Osteoblast (primary cell): ENCODE measurements at regions not wholly inside any gene's neighbourhood (a gene's known extent, or its start where the extent isn't known, plus 50 kb on each side); places are given as distances from the start of the nearest gene placed in this dataset.
"Not testable (repeated sequence)": the region's sequence is repeated elsewhere in the genome, so short reads cannot be mapped to it uniquely, and the experiment has no call there.

ENCODE experiments used
- DNase-seq: peaks from one replicate; pipeline ENCODE4 v3.0.0; 2011; ENCODE audit warnings: low spot score, mixed read lengths; ENCODE audit not compliant: insufficient read length; ENCODE audit errors: missing footprints
- H2AFZ ChIP-seq: 2 replicates; pipeline ENCODE4 v1.6.0; 2011; ENCODE audit warnings: mild to moderate bottlenecking, low read length
- H3K27ac ChIP-seq: 2 replicates; pipeline ENCODE4 v1.5.1; 2011; ENCODE audit warnings: mild to moderate bottlenecking, low read depth, low read length, moderate library complexity
- H3K27me3 ChIP-seq: 2 replicates; pipeline ENCODE4 v1.6.0; 2012; ENCODE audit warnings: mild to moderate bottlenecking, control low read depth, inconsistent platforms, low read length, moderate library complexity; ENCODE audit not compliant: insufficient read depth
- H3K36me3 ChIP-seq: 2 replicates; pipeline ENCODE4 v1.5.1; 2011; ENCODE audit warnings: mild to moderate bottlenecking, low read length, control low read depth, moderate library complexity; ENCODE audit not compliant: insufficient read depth
- H3K4me1 ChIP-seq: 2 replicates; pipeline ENCODE4 v1.5.1; 2011; ENCODE audit warnings: mild to moderate bottlenecking, low read length, control low read depth, moderate library complexity; ENCODE audit not compliant: insufficient read depth
- H3K4me2 ChIP-seq: 2 replicates; pipeline ENCODE4 v1.6.0; 2011; ENCODE audit warnings: mild to moderate bottlenecking, low read length; ENCODE audit not compliant: insufficient read depth
- H3K4me3 ChIP-seq: fragments of 200-600 bp; sonication (generic); 3 replicates; pipeline ENCODE4 v1.5.1; 2012; ENCODE audit warnings: mild to moderate bottlenecking, low read length, inconsistent platforms; ENCODE audit not compliant: insufficient read depth
- H3K79me2 ChIP-seq: 2 replicates; pipeline ENCODE4 v1.6.0; 2012; ENCODE audit warnings: mild to moderate bottlenecking, low read length, control low read depth, inconsistent platforms; ENCODE audit not compliant: insufficient read depth
- H3K9me3 ChIP-seq: 2 replicates; pipeline ENCODE4 v1.5.1; 2011; ENCODE audit warnings: low read depth, low read length, control low read depth
- H4K20me1 ChIP-seq: 2 replicates; pipeline ENCODE4 v1.6.0; 2012; ENCODE audit warnings: mild to moderate bottlenecking, low read length, control low read depth; ENCODE audit not compliant: insufficient read depth
- CTCF ChIP-seq: IDR thresholded peaks from 2 replicates; pipeline ENCODE4 v1.5.1; 2011; ENCODE audit warnings: mild to moderate bottlenecking, low read depth, low read length, moderate library complexity; ENCODE audit errors: extremely low read depth

GRCh38 chr3:82595530-82595929 is 834.1 kb upstream of the GBE1 start:
- no peak for DNase-seq
- Histone ChIP-seq H3K27ac (no peak overlapping the region), H3K36me3 (no peaks in the 10 kb centered on the region), H3K4me3 (no peak overlapping the region), H2AFZ (no peak overlapping the region), H3K27me3 (no peaks in the 10 kb centered on the region), H3K4me1 (no peaks in the 10 kb centered on the region), H3K4me2 (no peak overlapping the region), H4K20me1 (no peaks in the 10 kb centered on the region), H3K79me2 (no peaks in the 10 kb centered on the region), H3K9me3 (no peaks in the 10 kb centered on the region)
- TF ChIP-seq CTCF = no peak

GRCh38 chr3:82587174-82587573 is 825.7 kb upstream of the GBE1 start:
- no peaks in the 10 kb centered on the region for H3K27me3 ChIP-seq
- H2AFZ ChIP-seq = no peak overlapping the region
- no peak overlapping the region for H3K4me2 ChIP-seq
- H3K9me3 ChIP-seq = no peaks in the 10 kb centered on the region
- no peak for TF ChIP-seq CTCF
- H3K27ac ChIP-seq = no peak overlapping the region
- H3K79me2 ChIP-seq = no peaks in the 10 kb centered on the region
- DNase-seq = no peak
- no peaks in the 10 kb centered on the region for H3K4me1 ChIP-seq
- no peaks in the 10 kb centered on the region for H3K36me3 ChIP-seq
- no peak overlapping the region for H3K4me3 ChIP-seq
- H4K20me1 ChIP-seq = no peaks in the 10 kb centered on the region

- no peak for TF ChIP-seq CTCF
- DNase-seq = no peak
- Histone ChIP-seq H3K36me3 (no peaks in the 10 kb centered on the region), H3K27me3 (no peaks in the 10 kb centered on the region), H4K20me1 (no peaks in the 10 kb centered on the region), H3K79me2 (no peaks in the 10 kb centered on the region), H3K4me1 (no peaks in the 10 kb centered on the region), H2AFZ (no peak overlapping the region), H3K4me2 (no peak overlapping the region), H3K9me3 (no peaks in the 10 kb centered on the region), H3K27ac (no peak overlapping the region), H3K4me3 (no peak overlapping the region)
Observed at GRCh38 chr3:82586414-82586813, 825.0 kb upstream of the GBE1 start.

- H4K20me1 ChIP-seq, H3K79me2 ChIP-seq, H3K4me2 ChIP-seq, H3K4me1 ChIP-seq, H3K4me3 ChIP-seq, H2AFZ ChIP-seq, DNase-seq, H3K36me3 ChIP-seq, H3K9me3 ChIP-seq, H3K27me3 ChIP-seq, H3K27ac ChIP-seq: not testable (repeated sequence)
Observed at GRCh38 chr3:82586002-82586401, 824.6 kb upstream of the GBE1 start.

GRCh38 chr3:82585591-82585990 is 824.1 kb upstream of the GBE1 start:
- not testable (repeated sequence) for H3K9me3 ChIP-seq, H3K4me1 ChIP-seq

GRCh38 chr3:82584861-82585260 is 823.4 kb upstream of the GBE1 start:
- not testable (repeated sequence) for H3K27me3 ChIP-seq, H3K36me3 ChIP-seq, H3K27ac ChIP-seq, H3K79me2 ChIP-seq, H2AFZ ChIP-seq, H3K9me3 ChIP-seq, H3K4me2 ChIP-seq, H3K4me1 ChIP-seq, H3K4me3 ChIP-seq, H4K20me1 ChIP-seq, DNase-seq

More at GRCh38 chr3:82585591-82585990, 824.1 kb upstream of the GBE1 start:
- not testable (repeated sequence) for H3K79me2 ChIP-seq, H2AFZ ChIP-seq, H3K27me3 ChIP-seq, H3K27ac ChIP-seq, H4K20me1 ChIP-seq, H3K4me2 ChIP-seq, DNase-seq, H3K4me3 ChIP-seq, H3K36me3 ChIP-seq

GRCh38 chr3:82584415-82584814 is 823.0 kb upstream of the GBE1 start:
- not testable (repeated sequence) for H3K4me1 ChIP-seq

More at GRCh38 chr3:82584415-82584814, 823.0 kb upstream of the GBE1 start:
- H4K20me1 ChIP-seq, H3K4me3 ChIP-seq, DNase-seq, H2AFZ ChIP-seq, H3K9me3 ChIP-seq, H3K27me3 ChIP-seq, H3K27ac ChIP-seq, H3K4me2 ChIP-seq, H3K36me3 ChIP-seq, H3K79me2 ChIP-seq: not testable (repeated sequence)
